K562 (cell line): ENCODE measurements at regions not wholly inside any gene's neighbourhood (a gene's known extent, or its start where the extent isn't known, plus 50 kb on each side); places are given as distances from the start of the nearest gene placed in this dataset.

Source experiments
- ATAC-seq: fragments of 200-7000 bp; cut with Tn5 transposase; 3 replicates; pipeline ENCODE4 v1.9.1; 2020; ENCODE audit warnings: moderate library complexity
- BruUV-seq: library from RNA; stranded (reverse); fragments of 400-500 nt; replicated peaks from 2 replicates; lab custom pipeline; 2021; lab: Mats Ljungman, UMichigan
- CTCF ChIA-PET: fragments of 300-600 bp; formaldehyde crosslinking; extraction: SDS; loops from one replicate; lab custom pipeline; 2021; ENCODE audit warnings: low intra/inter-chr PET ratio; lab: Yijun Ruan, JAX
- POLR2A ChIA-PET: fragments of 300-600, 350-650 bp; sonication (Branson Sonifier 250); formaldehyde crosslinking; extraction: SDS; loops from one replicate; lab custom pipeline; 2021; ENCODE audit warnings: antibody characterized with exemption, inconsistent platforms; lab: Yijun Ruan, JAX
- DNase-seq, 4 experiments: peaks; one replicate each; pipeline versions ENCODE4 v3.0.0 to v3.0.0-alpha.2; 2011 to 2018; ENCODE audit warnings: low spot score in 3 of 4, mixed read lengths in 3 of 4; ENCODE audit errors: extremely low read depth in 1 of 4
- FAIRE-seq: peaks from 2 replicates; lab custom pipeline; 2011; peaks lifted over from hg19 to GRCh38; lab: Jason Lieb, UNC
- H2AFZ ChIP-seq: 2 replicates; pipeline ENCODE4 v1.6.0; 2011; ENCODE audit warnings: low read depth, low read length, control low read depth, inconsistent platforms
- H3K27ac ChIP-seq: fragments of 200-600 bp; 3 replicates; pipeline ENCODE4 v1.8.0; 2011; ENCODE audit warnings: low read depth, mild to moderate bottlenecking, control low read depth, inconsistent platforms, low read length, moderate library complexity, mixed read lengths; ENCODE audit errors: extremely low read depth
- H3K27me3 ChIP-seq, 2 experiments: fragments of 300-600 bp in 1 of 2; 2 replicates in 1 of 2; 3 replicates in 1 of 2; pipeline versions ENCODE4 v1.6.0 to v1.8.0; 2011; ENCODE audit warnings: inconsistent platforms in 2 of 2, low read length in 2 of 2, mild to moderate bottlenecking in 1 of 2, mixed read lengths in 1 of 2, moderate library complexity in 1 of 2; ENCODE audit not compliant: control insufficient read depth in 2 of 2, insufficient read depth in 2 of 2
- H3K36me3 ChIP-seq: fragments of 300-600 bp; 3 replicates; pipeline ENCODE4 v1.8.0; 2011; ENCODE audit warnings: mild to moderate bottlenecking, low read length, inconsistent platforms; ENCODE audit not compliant: control insufficient read depth, insufficient read depth
- H3K4me1 ChIP-seq, 2 experiments: fragments of 200-600 bp in 1 of 2; replicated peaks in 1 of 2; 2 replicates in 1 of 2; 3 replicates in 1 of 2; pipeline versions ENCODE4 v1.5.1 to v1.8.0; 2011; ENCODE audit warnings: inconsistent platforms in 2 of 2, low read length in 2 of 2, mild to moderate bottlenecking in 1 of 2, mixed read lengths in 1 of 2, moderate library complexity in 1 of 2; ENCODE audit not compliant: control insufficient read depth in 2 of 2, insufficient read depth in 2 of 2
- H3K4me2 ChIP-seq: 2 replicates; pipeline ENCODE4 v1.6.1; 2011; ENCODE audit warnings: low read length, control low read depth, inconsistent platforms, mixed read lengths; ENCODE audit not compliant: insufficient read depth
- H3K4me3 ChIP-seq: fragments of 200-600 bp; sonication (generic), shearing (Covaris generic); 2 replicates; pipeline ENCODE4 v1.5.1; 2016; ENCODE audit warnings: control low read depth, inconsistent platforms
- H3K79me2 ChIP-seq: fragments of 200-600 bp; 3 replicates; pipeline ENCODE4 v1.8.0; 2011; ENCODE audit warnings: low read length, inconsistent platforms; ENCODE audit not compliant: control insufficient read depth, insufficient read depth
- H3K9ac ChIP-seq, 2 experiments: 2 replicates each; pipeline versions ENCODE4 v1.6.0 to v1.6.1; 2011; ENCODE audit warnings: low read depth in 2 of 2, low read length in 2 of 2, control low read depth in 1 of 2, inconsistent platforms in 1 of 2, mild to moderate bottlenecking in 1 of 2, mixed read lengths in 1 of 2; ENCODE audit not compliant: insufficient read depth in 1 of 2
- H3K9me1 ChIP-seq: one replicate; pipeline ENCODE4 v1.6.0; 2011; ENCODE audit warnings: inconsistent platforms, mild to moderate bottlenecking, low read length, moderate library complexity; ENCODE audit not compliant: control insufficient read depth, insufficient read depth
- H3K9me3 ChIP-seq: replicated peaks from 2 replicates; pipeline ENCODE4 v1.5.1; 2011; ENCODE audit warnings: low read depth, low read length, inconsistent platforms; ENCODE audit not compliant: control insufficient read depth, insufficient read depth
- H4K20me1 ChIP-seq: replicated peaks from 2 replicates; pipeline ENCODE4 v1.6.1; 2011; ENCODE audit warnings: low read length, inconsistent platforms, mixed read lengths; ENCODE audit not compliant: control insufficient read depth, insufficient read depth
- ATF7 ChIP-seq: fragments of 450-650 bp; IDR thresholded peaks from 2 replicates; pipeline ENCODE4 v1.7.1; 2014; ENCODE audit warnings: mild to moderate bottlenecking, moderate library complexity
- CEBPG ChIP-seq, 3 experiments: fragments of 200-800 bp in 1 of 3; sonication (Bioruptor generic) in 1 of 3; sonication (generic) in 1 of 3; formaldehyde crosslinking in 1 of 3; IDR thresholded peaks in 2 of 3; conservative IDR thresholded peaks in 1 of 3; 2 replicates each; pipeline versions ENCODE4 v1.6.1 to v1.8.0; 2016 to 2022; ENCODE audit warnings: missing compliant biosample characterization in 2 of 3, missing genetic modification characterization in 2 of 3, mild to moderate bottlenecking in 1 of 3, missing genetic modification reagents in 1 of 3
- HEY1 ChIP-seq: fragments of 250-450 bp; sonication (Bioruptor Pico); IDR thresholded peaks from 2 replicates; pipeline ENCODE4 v1.5.0; 2020; ENCODE audit warnings: mild to moderate bottlenecking, moderate library complexity, borderline replicate concordance
- JUND ChIP-seq, 2 experiments: IDR thresholded peaks; 2 replicates in 1 of 2; 3 replicates in 1 of 2; pipeline ENCODE4 v1.6.1; 2011; ENCODE audit warnings: borderline replicate concordance in 2 of 2, low read depth in 2 of 2, low read length in 2 of 2, improper control_type of control experiment in 1 of 2, missing biosample characterization in 1 of 2, missing genetic modification characterization in 1 of 2, missing genetic modification reagents in 1 of 2
- MYC ChIP-seq, 2 experiments: fragments of 250-450 bp in 1 of 2; sonication (Bioruptor Pico) in 1 of 2; IDR thresholded peaks; 2 replicates each; pipeline versions ENCODE4 v1.5.1 to v1.6.1; 2012 to 2021; ENCODE audit warnings: low read depth in 2 of 2, borderline replicate concordance in 1 of 2, improper control_type of control experiment in 1 of 2, low read length in 1 of 2, mild to moderate bottlenecking in 1 of 2, moderate library complexity in 1 of 2
- POLR2G ChIP-seq: fragments of 200-400 bp; formaldehyde crosslinking; IDR thresholded peaks from 2 replicates; pipeline ENCODE4 v1.6.1; 2017; ENCODE audit warnings: low read depth, mild to moderate bottlenecking, antibody characterized with exemption, low read length, moderate library complexity
- TAL1 ChIP-seq: fragments of 450-650 bp; IDR thresholded peaks from 2 replicates; pipeline ENCODE4 v1.6.1; 2016; ENCODE audit warnings: mild to moderate bottlenecking
- ZNF436 ChIP-seq: fragments of 250-450, 450-650 bp; sonication (Bioruptor Pico); formaldehyde crosslinking; IDR thresholded peaks from 2 replicates; pipeline ENCODE4 v1.7.0; 2020; ENCODE audit warnings: mild to moderate bottlenecking
- ZNF507 ChIP-seq: conservative IDR thresholded peaks from 2 replicates; pipeline ENCODE4 v1.6.1; 2017; ENCODE audit warnings: missing genetic modification characterization, missing compliant biosample characterization
- ZNF561 ChIP-seq: fragments of 450-650 bp; formaldehyde crosslinking; conservative IDR thresholded peaks from 2 replicates; pipeline ENCODE4 v1.4.0; 2020; ENCODE audit warnings: mild to moderate bottlenecking, moderate library complexity
- WGBS: fragments of 100-300 bp; shearing (Covaris generic); methylation state at CpG from one replicate; pipeline ENCODE4 v1.1.6; 2016; ENCODE audit warnings: low coverage, mixed read lengths; ENCODE audit not compliant: insufficient coverage; ENCODE audit errors: missing lambda C conversion rate; 5-methylcytosine and 5-hydroxymethylcytosine counted together
- in situ Hi-C: fragments of 300-500 bp; cut with MboI; formaldehyde crosslinking; loops from 4 replicates; pipeline ENCODE4 v1.15.0; 2018; ENCODE audit warnings: inconsistent platforms, mixed read lengths
- intact Hi-C: fragments of 100-400 bp; cut with micrococcal nuclease; formaldehyde crosslinking; loops from 2 replicates; pipeline ENCODE4 v1.14.2; 2022
- TF ChIP-seq, protein P1 (sequence below): fragments of 450-650 bp; IDR thresholded peaks from 2 replicates; pipeline ENCODE4 v1.6.1; 2016; ENCODE audit warnings: missing biosample characterization, missing genetic modification characterization
- TF ChIP-seq, protein P2 (sequence below): fragments of 450-650 bp; IDR thresholded peaks from 2 replicates; pipeline ENCODE4 v1.6.1; 2017; ENCODE audit warnings: antibody characterized with exemption, mild to moderate bottlenecking

DNA sequence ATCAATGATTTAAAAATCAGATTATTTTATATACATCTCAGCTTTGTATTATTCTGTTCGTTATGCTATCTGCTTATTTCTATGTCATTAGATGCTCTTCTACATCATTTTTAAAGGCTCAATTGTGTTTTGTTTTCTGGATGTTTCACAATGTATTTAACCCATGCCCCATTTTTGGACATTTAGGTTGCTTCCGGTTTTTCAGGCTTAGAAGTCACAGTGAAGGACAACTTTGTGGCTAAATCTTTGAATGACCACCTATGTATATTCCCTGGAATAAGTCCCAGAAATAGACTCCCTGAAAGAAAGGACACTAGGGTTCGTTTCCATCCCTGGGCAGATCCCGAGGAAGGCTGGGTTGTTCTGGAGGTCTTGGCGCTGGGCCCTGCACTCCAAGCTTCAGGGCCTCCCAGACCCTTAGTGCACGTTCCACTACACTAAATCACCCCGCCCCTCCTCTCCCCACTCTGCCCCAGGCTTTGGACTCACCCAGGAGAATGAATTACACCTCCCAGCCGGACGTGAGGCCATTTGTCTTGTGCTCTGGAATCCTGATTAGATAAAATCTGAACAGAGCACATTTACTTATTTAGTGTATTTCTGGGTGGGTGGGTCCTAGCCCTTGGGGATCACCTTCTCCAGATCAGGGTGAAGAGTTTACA is 188.2 kb downstream of the ZFP36L2 start:
- peak in 2 of 4 experiments; percentile 59 to 71 for DNase-seq
- Histone ChIP-seq H3K9me3 (no peaks in the 10 kb centered on the region), H3K9me1 (no peaks in the 10 kb centered on the region), H3K4me1 (peaks cover 42 to 45% of the 10 kb centered on the region in 2 experiments), H3K4me3 (no peak overlapping the region), H3K27ac (no peak overlapping the region), H4K20me1 (no peaks in the 10 kb centered on the region), H3K79me2 (no peaks in the 10 kb centered on the region), H3K36me3 (no peaks in the 10 kb centered on the region), H3K27me3 (no peaks in the 10 kb centered on the region), H3K4me2 (no peak overlapping the region), H2AFZ (peak overlapping the region; percentile 49), H3K9ac (peak overlapping the region in 1 of 2 experiments; percentile 77; a peak in 2 of 4 replicates)
- CTCF ChIA-PET: no interaction called here
- WGBS: 33% methylated on average over 9 of the region's 9 CpGs
- peak; percentile 63 for FAIRE-seq
- BruUV-seq: no TSS peak
- in situ Hi-C loops (no loop called here), intact Hi-C loops (no loop called here)
- ATAC-seq: peak; percentile 43
- POLR2A ChIA-PET: interaction anchor here (0.7 to 1.1 kb wide), 2 partner anchors 14 to 33 kb away, joined by 3 read pairs; no protein-coding TSS in a partner anchor
- TF ChIP-seq JUND (IDR thresholded peaks at IDR 0.05; ENCODE audit: borderline replicate concordance, low read depth, low read length): 0 out of 2 replicates have a peak, but pooled peaks have one; percentile 28
- TF ChIP-seq JUND (tag; IDR thresholded peaks at IDR 0.05; ENCODE audit: borderline replicate concordance, low read depth, low read length): no peak; the same call in 2 of the 3 replicates
- TF ChIP-seq ZNF561 (CRISPR knock-in tag): no peak
- TF ChIP-seq TAL1: peak; percentile 4; the same call in 1 of the 2 replicates
- TF ChIP-seq MYC (IDR thresholded peaks at IDR 0.05; ENCODE audit: low read depth, low read length): 0 out of 2 replicates have a peak, but pooled peaks have one; percentile 43
- no peak for TF ChIP-seq MYC (CRISPR knock-in tag; IDR thresholded peaks at IDR 0.05; ENCODE audit: borderline replicate concordance, low read depth)
- no peak for TF ChIP-seq HEY1
- no peak for TF ChIP-seq CEBPG (CRISPR knock-in tag; IDR thresholded peaks at IDR 0.05)
- no peak for TF ChIP-seq CEBPG (tag; conservative IDR thresholded peaks at IDR 0.05 in 1 of 2, IDR thresholded peaks at IDR 0.05 in 1 of 2)
- TF ChIP-seq ATF7: peak; percentile 35; the same call in 1 of the 2 replicates
- no peak for TF ChIP-seq POLR2G
- TF ChIP-seq, protein P1, sequence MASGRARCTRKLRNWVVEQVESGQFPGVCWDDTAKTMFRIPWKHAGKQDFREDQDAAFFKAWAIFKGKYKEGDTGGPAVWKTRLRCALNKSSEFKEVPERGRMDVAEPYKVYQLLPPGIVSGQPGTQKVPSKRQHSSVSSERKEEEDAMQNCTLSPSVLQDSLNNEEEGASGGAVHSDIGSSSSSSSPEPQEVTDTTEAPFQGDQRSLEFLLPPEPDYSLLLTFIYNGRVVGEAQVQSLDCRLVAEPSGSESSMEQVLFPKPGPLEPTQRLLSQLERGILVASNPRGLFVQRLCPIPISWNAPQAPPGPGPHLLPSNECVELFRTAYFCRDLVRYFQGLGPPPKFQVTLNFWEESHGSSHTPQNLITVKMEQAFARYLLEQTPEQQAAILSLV (tag): no peak
- TF ChIP-seq ZNF436: no peak
- no peak for TF ChIP-seq ZNF507
- TF ChIP-seq, protein P2, sequence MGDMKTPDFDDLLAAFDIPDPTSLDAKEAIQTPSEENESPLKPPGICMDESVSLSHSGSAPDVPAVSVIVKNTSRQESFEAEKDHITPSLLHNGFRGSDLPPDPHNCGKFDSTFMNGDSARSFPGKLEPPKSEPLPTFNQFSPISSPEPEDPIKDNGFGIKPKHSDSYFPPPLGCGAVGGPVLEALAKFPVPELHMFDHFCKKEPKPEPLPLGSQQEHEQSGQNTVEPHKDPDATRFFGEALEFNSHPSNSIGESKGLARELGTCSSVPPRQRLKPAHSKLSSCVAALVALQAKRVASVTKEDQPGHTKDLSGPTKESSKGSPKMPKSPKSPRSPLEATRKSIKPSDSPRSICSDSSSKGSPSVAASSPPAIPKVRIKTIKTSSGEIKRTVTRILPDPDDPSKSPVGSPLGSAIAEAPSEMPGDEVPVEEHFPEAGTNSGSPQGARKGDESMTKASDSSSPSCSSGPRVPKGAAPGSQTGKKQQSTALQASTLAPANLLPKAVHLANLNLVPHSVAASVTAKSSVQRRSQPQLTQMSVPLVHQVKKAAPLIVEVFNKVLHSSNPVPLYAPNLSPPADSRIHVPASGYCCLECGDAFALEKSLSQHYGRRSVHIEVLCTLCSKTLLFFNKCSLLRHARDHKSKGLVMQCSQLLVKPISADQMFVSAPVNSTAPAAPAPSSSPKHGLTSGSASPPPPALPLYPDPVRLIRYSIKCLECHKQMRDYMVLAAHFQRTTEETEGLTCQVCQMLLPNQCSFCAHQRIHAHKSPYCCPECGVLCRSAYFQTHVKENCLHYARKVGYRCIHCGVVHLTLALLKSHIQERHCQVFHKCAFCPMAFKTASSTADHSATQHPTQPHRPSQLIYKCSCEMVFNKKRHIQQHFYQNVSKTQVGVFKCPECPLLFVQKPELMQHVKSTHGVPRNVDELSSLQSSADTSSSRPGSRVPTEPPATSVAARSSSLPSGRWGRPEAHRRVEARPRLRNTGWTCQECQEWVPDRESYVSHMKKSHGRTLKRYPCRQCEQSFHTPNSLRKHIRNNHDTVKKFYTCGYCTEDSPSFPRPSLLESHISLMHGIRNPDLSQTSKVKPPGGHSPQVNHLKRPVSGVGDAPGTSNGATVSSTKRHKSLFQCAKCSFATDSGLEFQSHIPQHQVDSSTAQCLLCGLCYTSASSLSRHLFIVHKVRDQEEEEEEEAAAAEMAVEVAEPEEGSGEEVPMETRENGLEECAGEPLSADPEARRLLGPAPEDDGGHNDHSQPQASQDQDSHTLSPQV: no peak
